RCC 7860 (cell line): ENCODE measurements at regions not wholly inside any gene's neighbourhood (a gene's known extent, or its start where the extent isn't known, plus 50 kb on each side); places are given as distances from the start of the nearest gene placed in this dataset.

Experiments used
- DNase-seq: peaks from one replicate; pipeline ENCODE4 v3.0.0-alpha.2; 2015; ENCODE audit warnings: low spot score
- FAIRE-seq: peaks from 2 replicates; lab custom pipeline; 2012; peaks lifted over from hg19 to GRCh38; lab: Jason Lieb, UNC

GRCh38 chrX:10077425-10078188, 79.2 kb upstream of the CLCN4 start:
- DNase-seq (no peak), FAIRE-seq (no peak)

GRCh38 chrX:10078266-10078665, 78.5 kb upstream of the CLCN4 start:
- FAIRE-seq (no peak), DNase-seq (no peak)

- DNase-seq, result no peak
- no peak for FAIRE-seq
Observed at GRCh38 chrX:10079231-10079630, 77.5 kb upstream of the CLCN4 start.

GRCh38 chrX:10083809-10084208, 73.0 kb upstream of the CLCN4 start:
- DNase-seq, result no peak
- no peak for FAIRE-seq

- no peak for FAIRE-seq
- DNase-seq, result no peak
Observed at GRCh38 chrX:10085223-10085622, 71.6 kb upstream of the CLCN4 start.

GRCh38 chrX:10086676-10087075, 70.1 kb upstream of the CLCN4 start:
- DNase-seq, result no peak
- FAIRE-seq, result no peak

GRCh38 chrX:10087391-10087790, 69.4 kb upstream of the CLCN4 start:
- FAIRE-seq (no peak), DNase-seq (no peak)

GRCh38 chrX:10089378-10089795, 67.4 kb upstream of the CLCN4 start:
- no peak for DNase-seq
- no peak for FAIRE-seq

GRCh38 chrX:10090319-10090718, 66.5 kb upstream of the CLCN4 start:
- FAIRE-seq (no peak), DNase-seq (no peak)

GRCh38 chrX:10095246-10095645, 61.5 kb upstream of the CLCN4 start:
- no peak for DNase-seq
- no peak for FAIRE-seq

- no peak for FAIRE-seq
- DNase-seq, result no peak
Observed at GRCh38 chrX:10095698-10096432, 60.9 kb upstream of the CLCN4 start.

GRCh38 chrX:10098270-10098713, 58.5 kb upstream of the CLCN4 start:
- FAIRE-seq (no peak), DNase-seq (no peak)

GRCh38 chrX:10099411-10099810, 57.4 kb upstream of the CLCN4 start:
- no peak for FAIRE-seq
- no peak for DNase-seq

- DNase-seq (no peak), FAIRE-seq (no peak)
Observed at GRCh38 chrX:10101269-10101668, 55.5 kb upstream of the CLCN4 start.

- no peak for DNase-seq
- no peak for FAIRE-seq
Observed at GRCh38 chrX:10102046-10102704, 54.6 kb upstream of the CLCN4 start.

GRCh38 chrX:10103023-10103422, 53.8 kb upstream of the CLCN4 start:
- FAIRE-seq, result peak; percentile 85
- peak; percentile 84 for DNase-seq

- no peak for DNase-seq
- no peak for FAIRE-seq
Observed at GRCh38 chrX:10104958-10105658, 51.7 kb upstream of the CLCN4 start.

- DNase-seq, result no peak
- FAIRE-seq, result no peak
Observed at GRCh38 chrX:10106806-10107205, 50.0 kb upstream of the CLCN4 start.
